OCI-M1 (cell line): ENCODE measurements at regions not wholly inside any gene's neighbourhood (a gene's known extent, or its start where the extent isn't known, plus 50 kb on each side); places are given as distances from the start of the nearest gene placed in this dataset.
A peak's percentile ranks its signal among the peaks of the same experiment; 100 is the strongest.

Source experiments
- DNase-seq: peaks from one replicate; lab custom pipeline; 2025; lab: John Stamatoyannopoulos, UW

DNA sequence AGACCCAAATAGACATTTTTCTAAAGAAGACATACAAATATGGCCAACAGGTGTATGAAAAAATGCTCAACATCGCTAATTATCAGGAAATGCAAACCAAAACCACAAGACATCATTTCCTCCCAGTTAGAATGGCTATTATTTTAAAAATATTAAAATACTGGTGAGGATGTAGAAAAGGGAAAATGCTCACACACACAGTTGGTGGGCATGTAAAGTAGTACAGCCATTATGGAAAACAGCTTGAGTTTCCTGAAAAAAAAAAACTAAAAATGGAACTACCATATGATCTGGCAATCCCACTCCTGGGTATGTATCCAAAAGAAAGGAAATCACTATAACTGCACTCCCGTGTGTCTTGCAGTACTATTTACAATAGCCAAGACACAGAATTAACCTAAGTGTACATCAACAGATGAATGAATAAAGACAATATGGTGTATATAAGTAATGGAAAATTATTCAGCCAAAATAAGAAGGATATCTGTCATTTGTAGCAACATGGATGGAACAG, 128.9 kb upstream of the DKK2 start:
- no peak for DNase-seq

DNA sequence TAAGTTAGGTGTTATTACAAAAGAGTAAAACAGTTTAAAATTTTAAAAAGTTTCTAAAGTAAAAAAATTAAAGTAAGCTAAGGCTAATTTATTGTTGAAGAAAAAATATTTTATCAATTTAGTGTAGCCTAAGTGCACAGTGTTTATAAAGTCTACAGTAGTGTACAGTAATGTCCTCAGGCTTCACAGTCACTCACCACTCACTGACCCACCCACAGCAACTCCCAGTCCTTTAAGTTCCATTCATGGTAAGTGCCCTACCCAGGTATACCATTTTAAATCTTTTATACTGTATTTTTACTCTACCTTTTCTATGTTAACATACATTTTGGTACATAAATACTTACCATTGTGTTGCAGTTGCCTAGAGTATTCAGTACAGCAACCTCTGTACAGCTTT, 120.3 kb upstream of the DKK2 start:
- DNase-seq = no peak

DNA sequence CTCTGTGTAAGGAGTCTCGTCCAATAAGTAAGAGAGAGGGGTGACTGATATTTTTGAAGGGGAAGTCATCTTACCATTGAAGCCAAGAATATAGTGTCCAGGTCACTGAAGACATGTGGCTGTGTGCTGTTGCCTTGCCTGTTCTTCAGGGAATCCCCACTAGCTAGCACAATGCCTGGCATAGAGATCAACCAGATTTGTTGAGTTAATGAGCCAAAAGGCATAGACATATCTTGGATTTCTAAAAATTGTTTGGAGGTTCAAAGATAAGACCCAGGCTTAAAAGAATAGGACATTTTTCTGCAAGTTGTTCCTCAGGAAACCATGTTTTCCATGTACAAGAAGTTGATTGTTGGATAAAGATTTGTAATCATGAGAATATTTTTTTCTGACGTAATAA, 119.3 kb upstream of the DKK2 start:
- no peak for DNase-seq

DNA sequence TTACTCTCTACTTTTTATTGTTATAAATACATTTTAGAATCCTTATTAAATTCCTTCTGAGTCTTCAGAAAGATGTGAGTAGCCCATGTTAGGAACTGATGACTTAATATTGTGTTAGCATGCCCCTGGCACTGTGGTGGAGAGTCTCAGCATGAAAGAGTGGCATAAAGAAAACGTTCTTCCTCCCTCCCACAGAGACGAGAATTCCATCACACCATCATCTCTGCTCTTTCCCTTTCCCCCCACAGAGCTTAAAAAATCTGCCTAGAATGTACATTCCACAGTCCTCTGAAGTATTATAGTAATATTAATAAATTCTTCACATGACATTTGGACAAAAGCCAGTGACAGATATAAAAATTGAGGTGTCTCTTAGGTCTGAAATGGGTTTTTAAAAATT, 117.8 kb upstream of the DKK2 start:
- no peak for DNase-seq

- peak; percentile 59 for DNase-seq
These were observed 117.1 kb upstream of the DKK2 start for GRCh38 chr4:107153228-107153627.

- no peak for DNase-seq
These were observed 115.1 kb upstream of the DKK2 start for GRCh38 chr4:107151173-107151572.

GRCh38 chr4:107148904-107149303, 112.8 kb upstream of the DKK2 start:
- DNase-seq = no peak

GRCh38 chr4:107147873-107148272, 111.8 kb upstream of the DKK2 start:
- DNase-seq = no peak

- DNase-seq = no peak
These were observed 102.3 kb upstream of the DKK2 start for GRCh38 chr4:107138433-107138832.

DNA sequence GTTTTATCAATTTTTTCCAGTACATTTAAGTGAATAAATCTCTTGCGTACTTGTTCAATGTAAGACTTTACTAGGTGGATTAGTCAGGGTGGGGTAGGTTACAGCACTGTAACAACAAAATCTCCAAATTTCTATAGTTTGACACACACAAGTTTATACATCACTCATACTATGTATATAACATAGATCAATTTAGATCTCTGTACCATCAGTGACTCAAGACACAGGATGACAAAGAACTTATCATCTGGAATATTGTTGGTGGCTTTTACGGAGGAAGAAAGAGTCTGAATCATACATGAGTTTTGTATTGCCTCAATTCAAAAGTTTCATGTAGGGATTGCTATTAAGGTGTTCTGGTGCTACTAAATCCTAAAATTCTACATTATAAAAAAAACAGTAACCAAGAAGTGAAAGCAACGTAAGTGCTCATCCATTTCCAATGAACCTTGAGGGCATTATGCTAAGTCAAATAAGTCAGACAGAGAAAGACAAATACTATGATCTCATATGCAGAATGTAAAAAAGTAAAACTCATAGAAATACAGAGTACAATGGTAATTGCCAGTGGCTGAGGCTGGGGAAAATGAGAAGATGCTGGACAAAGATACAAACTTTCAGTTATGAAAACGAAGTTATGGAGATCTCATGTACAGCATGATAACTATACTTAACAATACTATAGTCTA, 98.0 kb upstream of the DKK2 start:
- no peak for DNase-seq

- no peak for DNase-seq
These were observed 95.2 kb upstream of the DKK2 start for GRCh38 chr4:107131295-107131694.

DNA sequence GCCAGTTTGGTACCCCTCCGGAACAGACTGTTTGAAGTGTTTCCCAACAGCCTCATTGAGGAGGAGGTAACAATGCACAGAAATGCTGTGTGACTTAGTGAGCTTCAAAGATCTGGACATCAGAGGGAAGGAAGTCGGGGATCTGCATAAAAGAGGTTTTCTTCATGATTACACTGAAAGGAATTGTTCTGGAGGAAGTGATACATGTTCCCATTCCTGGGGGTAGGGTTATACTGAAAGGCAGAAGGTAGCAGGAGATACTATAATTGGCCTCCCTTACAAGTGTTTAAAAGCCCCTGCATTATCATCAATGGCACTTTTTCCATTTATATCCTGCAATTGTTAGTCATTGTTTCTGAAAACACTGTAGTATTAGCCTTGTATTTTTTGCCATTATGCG, 94.0 kb upstream of the DKK2 start:
- DNase-seq = no peak

- DNase-seq = no peak
These were observed 93.5 kb upstream of the DKK2 start for GRCh38 chr4:107129611-107130010.

GRCh38 chr4:107129076-107129475, 93.0 kb upstream of the DKK2 start:
- DNase-seq = no peak

- no peak for DNase-seq
These were observed 92.0 kb upstream of the DKK2 start for GRCh38 chr4:107128116-107128515.

DNA sequence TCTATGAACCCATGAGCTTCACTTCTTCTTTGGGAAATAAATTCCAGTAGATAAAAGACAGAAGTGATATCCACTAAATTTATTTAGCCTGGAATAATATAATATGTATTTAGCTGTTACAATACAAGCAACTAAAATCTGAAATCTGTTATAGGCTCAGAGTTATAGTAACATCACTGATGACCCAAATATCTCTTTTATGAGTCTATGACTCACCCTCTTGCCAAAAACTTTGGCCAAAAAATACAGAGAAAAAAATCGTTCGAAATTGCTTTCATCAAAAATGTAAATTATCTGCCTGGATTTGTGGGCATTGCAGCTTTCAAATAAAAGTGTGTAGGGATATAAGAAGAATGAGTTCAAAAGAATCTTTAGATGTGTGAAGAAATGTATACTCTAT, 89.4 kb upstream of the DKK2 start:
- DNase-seq = no peak

DNA sequence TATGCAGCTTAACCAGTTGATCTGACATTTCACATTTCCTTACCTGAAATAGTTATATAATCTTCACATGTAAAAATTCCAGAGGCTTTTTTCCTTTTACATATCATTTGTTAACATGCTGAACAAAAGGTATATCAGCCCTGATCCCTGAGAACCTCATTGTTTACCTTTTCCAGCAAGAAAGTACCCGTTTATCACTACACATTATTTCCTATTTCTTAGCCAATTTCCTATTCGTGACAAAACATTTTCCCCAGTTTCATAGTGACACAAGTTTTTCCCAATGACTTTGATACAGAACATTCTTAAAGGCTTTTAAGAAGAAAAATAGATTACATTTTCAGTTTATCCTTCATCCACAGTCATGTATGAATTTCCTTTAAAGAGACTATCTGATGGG, 86.6 kb upstream of the DKK2 start:
- DNase-seq = no peak

GRCh38 chr4:107120661-107121060, 84.5 kb upstream of the DKK2 start:
- DNase-seq = no peak

DNA sequence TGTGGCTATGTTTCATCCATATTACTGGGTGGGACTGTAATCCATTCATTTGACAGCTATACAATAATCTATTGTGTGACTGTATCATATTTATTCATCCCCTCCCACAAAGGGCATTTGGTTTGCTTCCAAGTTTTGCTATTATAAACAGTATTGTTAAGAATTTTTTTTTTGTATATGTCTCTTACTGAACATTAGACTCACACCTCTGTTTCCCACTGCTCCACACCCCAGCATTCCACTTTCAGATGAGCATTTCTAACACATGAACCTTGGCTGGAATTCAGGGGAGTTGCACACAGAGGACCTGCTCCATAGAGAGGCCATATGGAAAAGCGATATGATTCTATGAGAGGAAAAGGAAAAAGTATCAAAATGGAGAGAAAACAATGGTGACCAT, 81.6 kb upstream of the DKK2 start:
- no peak for DNase-seq

- DNase-seq = no peak
These were observed 79.2 kb upstream of the DKK2 start for GRCh38 chr4:107115185-107115847.

DNA sequence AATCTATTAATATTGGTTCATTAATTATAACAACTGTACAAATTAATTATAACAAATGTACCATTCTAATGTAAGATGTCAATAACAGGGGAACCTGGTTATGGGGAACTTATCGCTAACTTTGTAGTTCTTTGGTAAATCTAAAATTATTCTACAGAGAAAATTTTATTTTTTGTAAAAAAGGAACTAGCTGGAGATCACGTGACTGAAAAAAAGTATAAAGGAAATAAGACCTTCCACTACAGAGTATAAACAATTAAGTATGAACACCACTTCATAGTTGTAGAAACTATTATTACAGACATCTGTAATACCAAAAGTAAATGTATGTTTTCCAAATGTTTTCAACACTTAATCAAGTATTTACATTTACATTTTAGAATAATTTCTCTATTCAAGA, 77.9 kb upstream of the DKK2 start:
- no peak for DNase-seq

GRCh38 chr4:107098401-107098800, 62.3 kb upstream of the DKK2 start:
- no peak for DNase-seq

DNA sequence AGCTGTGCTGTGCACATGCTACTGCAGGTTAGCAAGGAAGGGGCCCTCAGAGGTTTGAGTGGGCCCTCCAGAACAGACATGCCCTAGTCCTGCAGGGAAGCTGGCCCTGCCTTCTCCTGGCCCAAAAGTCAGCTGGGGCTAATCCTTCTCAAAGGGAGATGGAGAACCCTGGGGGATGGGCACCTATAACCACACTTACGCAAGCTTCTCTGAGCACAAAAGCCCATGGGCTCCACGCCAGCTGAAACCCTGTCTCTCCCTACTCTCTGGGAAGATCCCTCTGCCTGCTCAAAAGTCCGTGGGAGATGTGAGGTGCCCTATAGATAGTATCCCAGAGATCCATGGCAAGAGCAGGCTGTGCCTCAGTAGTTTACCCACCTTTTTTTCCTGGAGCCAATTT, 58.9 kb upstream of the DKK2 start:
- DNase-seq = no peak

DNA sequence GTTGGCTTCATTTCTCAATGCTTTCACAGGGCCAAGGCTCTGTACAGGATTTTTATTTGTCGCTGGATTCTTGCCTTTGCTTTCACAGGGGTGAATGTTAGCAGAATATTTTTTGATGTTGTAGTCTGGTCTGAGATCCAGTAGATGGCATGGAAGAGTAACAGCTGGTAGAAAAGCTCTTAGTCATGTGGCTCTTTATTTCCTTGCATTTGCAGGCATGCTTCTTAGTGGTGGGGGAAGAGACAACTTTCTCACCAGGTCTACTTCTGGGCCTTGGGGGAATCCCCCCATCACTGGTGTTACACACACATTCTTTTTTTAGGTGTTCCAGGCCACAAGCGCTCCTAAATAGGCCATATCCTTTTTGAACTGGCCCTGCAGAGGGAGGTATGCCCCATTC, 58.2 kb upstream of the DKK2 start:
- DNase-seq = peak; percentile 41
